HG02642 (cell line): ENCODE measurements at regions not wholly inside any gene's neighbourhood (a gene's known extent, or its start where the extent isn't known, plus 50 kb on each side); places are given as distances from the start of the nearest gene placed in this dataset.
"Not testable (repeated sequence)": the region's sequence is repeated elsewhere in the genome, so short reads cannot be mapped to it uniquely, and the experiment has no call there.

ENCODE experiments used
- ATAC-seq: cut with Tn5 transposase; IDR thresholded peaks from one replicate; pipeline ENCODE4 v1.9.1; 2021; ENCODE audit warnings: mild to moderate bottlenecking; ENCODE audit not compliant: unreplicated experiment, poor library complexity

- no peak for ATAC-seq
Observed at GRCh38 chr9:103574056-103574455, 520.1 kb upstream of the SMC2 start.

- ATAC-seq: no peak
Observed at GRCh38 chr9:103586721-103587120, 507.4 kb upstream of the SMC2 start.

- no peak for ATAC-seq
Observed at GRCh38 chr9:103601287-103601686, 492.8 kb upstream of the SMC2 start.

GRCh38 chr9:103611950-103612349, 482.2 kb upstream of the SMC2 start:
- ATAC-seq: not testable (repeated sequence)

GRCh38 chr9:103615994-103616393, 478.1 kb upstream of the SMC2 start:
- no peak for ATAC-seq

DNA sequence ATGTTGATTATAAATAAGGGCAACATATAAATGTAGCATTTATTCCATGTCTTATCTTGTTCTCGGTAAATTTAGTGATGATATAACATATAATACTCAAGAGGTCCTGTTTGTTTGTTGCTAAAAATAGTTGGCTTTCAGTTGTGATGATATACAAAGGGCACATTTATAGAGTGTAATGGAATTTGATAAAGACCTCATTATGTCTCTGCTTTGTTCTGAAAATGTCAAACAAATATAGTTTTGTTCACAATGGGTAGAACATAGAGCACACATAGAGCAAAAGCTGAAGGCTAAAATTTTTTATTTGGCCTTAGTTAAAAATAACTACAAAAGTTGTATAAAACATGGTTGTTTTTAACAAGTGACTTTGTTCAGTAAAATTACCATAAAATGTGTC, 477.1 kb upstream of the SMC2 start:
- no peak for ATAC-seq

GRCh38 chr9:103625161-103625804, 468.8 kb upstream of the SMC2 start:
- no peak for ATAC-seq

DNA sequence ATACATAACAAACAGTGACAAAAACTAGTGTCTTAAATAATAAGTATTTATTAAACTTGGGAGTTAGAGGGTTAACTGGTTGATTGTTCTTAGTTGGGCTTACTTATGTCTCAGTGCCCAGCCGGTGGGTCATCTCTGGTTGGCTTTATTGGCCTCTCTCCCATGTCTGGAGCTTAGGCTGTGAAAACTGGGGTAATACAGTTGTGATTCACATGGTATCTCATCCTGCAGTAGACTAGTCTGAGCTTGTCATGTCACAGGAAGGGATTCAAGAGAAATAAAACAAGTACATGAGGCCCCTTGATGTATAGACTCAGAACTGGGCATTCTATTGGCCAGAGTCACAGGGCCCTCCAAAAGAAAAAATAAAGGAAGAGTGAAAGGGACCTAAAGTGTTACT, 466.4 kb upstream of the SMC2 start:
- ATAC-seq: no peak

DNA sequence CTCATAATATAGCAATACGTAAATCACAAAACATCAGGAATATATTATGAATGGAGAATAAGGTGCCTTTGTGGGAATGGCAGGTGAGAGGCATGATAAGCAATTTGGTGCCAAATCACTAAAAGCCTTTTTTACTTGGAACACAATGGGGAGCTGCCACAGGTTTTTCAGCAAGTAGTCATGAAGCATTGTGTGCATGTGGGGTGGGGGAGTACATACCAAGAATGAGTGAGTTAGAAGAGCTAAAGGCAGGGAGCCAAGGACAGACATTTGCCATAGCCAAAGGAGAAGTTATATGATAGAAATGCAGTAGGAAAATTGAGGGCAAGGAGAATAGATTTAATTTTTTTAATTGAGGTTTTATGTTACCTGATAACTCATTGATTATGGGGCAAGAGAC, 445.0 kb upstream of the SMC2 start:
- no peak for ATAC-seq

- ATAC-seq: no peak
Observed at GRCh38 chr9:103658156-103658555, 436.0 kb upstream of the SMC2 start.

- no peak for ATAC-seq
Observed at GRCh38 chr9:103660830-103661229, 433.3 kb upstream of the SMC2 start.

DNA sequence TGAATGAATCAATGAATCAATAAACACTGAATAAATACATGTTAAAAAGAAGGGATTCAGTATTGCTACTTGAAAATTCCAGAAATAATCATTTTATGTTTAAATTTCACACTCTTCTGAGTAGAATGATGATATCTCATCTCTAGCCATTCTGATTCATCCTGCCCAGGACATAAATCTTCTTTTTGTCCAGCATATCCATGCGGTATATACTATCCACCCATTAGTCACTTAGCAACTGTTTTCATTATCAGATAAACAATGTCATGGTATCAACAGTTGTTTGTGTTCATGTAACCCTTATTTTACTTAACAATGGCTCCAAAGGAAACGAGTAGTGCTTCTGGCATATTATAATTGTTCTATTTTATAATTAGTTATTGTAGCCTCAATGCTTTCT, 432.4 kb upstream of the SMC2 start:
- ATAC-seq: no peak

GRCh38 chr9:103669296-103669695, 424.8 kb upstream of the SMC2 start:
- no peak for ATAC-seq

DNA sequence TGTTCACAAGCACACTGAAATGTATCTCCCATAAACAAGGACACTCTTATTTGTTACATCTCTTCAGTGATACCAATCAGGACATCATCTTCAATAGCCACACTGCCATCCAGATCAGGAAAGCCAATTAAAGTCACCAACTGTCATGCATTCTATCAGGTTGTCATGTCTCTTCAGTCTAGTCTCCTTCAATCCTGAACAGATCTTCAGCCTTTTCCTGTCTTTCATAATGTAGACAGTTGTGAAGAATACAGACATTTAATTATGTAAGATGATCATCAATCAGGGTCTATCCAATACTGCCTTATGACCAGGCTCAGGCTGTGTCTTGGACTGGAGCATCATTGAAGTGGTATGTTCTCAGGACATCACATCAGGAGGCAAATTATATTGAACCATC, 419.8 kb upstream of the SMC2 start:
- no peak for ATAC-seq

DNA sequence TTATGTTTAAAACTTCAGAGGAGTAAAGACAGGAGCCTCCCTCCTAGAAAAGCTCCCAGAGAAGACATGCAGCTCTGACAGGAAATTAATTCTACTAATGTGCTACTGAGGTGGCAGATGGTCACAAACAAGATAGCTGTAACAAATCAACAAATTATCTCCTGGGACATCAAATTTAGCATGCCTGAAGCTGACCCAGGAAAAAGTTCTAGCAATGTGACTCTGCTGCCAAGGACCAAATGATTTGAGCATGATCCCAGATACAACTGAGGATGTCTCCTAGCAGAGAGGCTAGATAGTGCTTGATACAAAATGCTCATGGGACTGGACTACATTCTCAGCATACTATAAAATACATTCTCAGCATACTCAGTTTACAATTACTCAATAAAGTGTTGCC, 413.5 kb upstream of the SMC2 start:
- ATAC-seq: no peak

DNA sequence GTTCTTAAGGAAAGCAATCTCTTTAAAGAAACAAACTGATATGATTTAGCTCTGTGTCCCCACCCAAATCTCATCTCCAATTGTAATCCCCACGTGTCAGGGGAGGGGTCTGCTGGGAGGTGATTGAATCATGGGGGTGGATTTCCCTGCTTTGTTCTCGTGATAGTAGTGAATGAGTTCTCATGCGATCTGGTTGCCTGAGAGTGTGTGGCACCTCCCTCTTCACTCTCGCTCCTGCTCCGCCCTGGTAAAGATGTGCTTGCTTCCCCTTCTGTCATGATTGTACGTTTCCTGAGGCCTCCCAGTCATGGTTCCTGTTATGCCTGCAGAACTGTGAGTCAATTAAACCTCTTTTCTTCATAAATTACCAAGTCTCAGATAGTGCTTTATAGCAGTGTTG, 412.7 kb upstream of the SMC2 start:
- ATAC-seq: no peak

GRCh38 chr9:103700195-103700962, 393.7 kb upstream of the SMC2 start:
- no peak for ATAC-seq

GRCh38 chr9:103702572-103702971, 391.5 kb upstream of the SMC2 start:
- ATAC-seq: no peak

- no peak for ATAC-seq
Observed at GRCh38 chr9:103707181-103707580, 386.9 kb upstream of the SMC2 start.

- no peak for ATAC-seq
Observed at GRCh38 chr9:103709366-103709765, 384.7 kb upstream of the SMC2 start.

GRCh38 chr9:103713631-103714030, 380.5 kb upstream of the SMC2 start:
- ATAC-seq: no peak

DNA sequence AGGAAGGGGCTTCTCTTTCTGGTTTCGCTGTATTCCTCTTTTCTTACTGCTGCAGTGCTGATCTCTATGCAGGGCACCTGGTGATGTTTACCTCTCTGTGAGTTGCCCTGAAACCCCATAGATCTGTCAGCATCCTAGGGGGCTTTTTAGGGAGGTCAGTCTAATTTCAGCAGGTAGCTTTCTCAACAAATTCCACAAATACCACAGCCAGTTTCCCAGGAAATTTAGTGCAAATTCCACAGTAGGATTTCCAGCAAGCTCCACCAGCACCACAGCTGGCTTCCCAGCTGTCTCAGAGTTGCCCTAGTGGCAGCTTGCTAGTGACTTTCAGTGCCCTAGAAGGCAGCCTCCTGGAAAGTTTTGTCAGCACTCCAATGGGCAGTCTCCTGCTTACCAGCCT, 379.1 kb upstream of the SMC2 start:
- no peak for ATAC-seq
